Neural crest cell (in vitro differentiated cells): ENCODE measurements at regions not wholly inside any gene's neighbourhood (a gene's known extent, or its start where the extent isn't known, plus 50 kb on each side); places are given as distances from the start of the nearest gene placed in this dataset.

Experiments used
- DNase-seq: peaks from one replicate; pipeline ENCODE4 v3.0.0; 2021; ENCODE audit warnings: low read depth, mixed read lengths, low spot score
- H3K27ac Mint-ChIP-seq: one replicate; pipeline ENCODE4 v1.8.0; 2021; ENCODE audit warnings: mild to moderate bottlenecking, mixed read lengths; ENCODE audit not compliant: unreplicated experiment
- H3K27me3 Mint-ChIP-seq: 2 replicates; pipeline ENCODE4 v1.8.0; 2021; ENCODE audit warnings: low read depth, mild to moderate bottlenecking, mixed read lengths
- H3K36me3 Mint-ChIP-seq: 2 replicates; pipeline ENCODE4 v1.8.0; 2021; ENCODE audit warnings: low read depth, mild to moderate bottlenecking, mixed read lengths
- H3K4me1 Mint-ChIP-seq: 2 replicates; pipeline ENCODE4 v1.8.0; 2021; ENCODE audit warnings: mixed read lengths
- H3K4me3 Mint-ChIP-seq: one replicate; pipeline ENCODE4 v1.8.0; 2021; ENCODE audit warnings: mild to moderate bottlenecking, mixed read lengths
- H3K9me3 Mint-ChIP-seq: 2 replicates; pipeline ENCODE4 v1.8.0; 2021; ENCODE audit warnings: mixed read lengths
- TF ChIP-seq, protein P1 (sequence below): fragments of 200-600 bp; sonication (generic); conservative IDR thresholded peaks from 2 replicates; pipeline ENCODE4 v1.5.0; 2021; ENCODE audit warnings: antibody characterized with exemption, mild to moderate bottlenecking

DNA sequence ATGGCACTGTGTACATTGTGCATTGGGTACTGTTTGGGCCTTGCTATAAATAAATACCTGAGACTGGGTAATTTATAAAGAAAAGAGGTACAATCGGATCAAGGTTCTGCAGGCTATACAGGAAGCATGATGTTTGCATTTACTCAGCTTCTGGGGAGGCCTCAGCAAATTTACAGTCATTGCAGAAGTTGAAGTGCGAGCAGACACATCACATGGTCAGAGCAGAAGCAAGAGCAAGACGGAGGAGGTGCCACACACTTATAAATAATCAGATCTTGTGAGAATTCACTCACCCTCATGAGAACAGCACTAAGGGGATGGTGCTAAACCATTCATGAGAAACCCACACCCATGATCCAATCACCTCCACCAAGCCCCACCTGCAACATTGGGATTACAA is 505.0 kb downstream of the ARAP2 start:
- Mint-ChIP-seq H3K4me3 (no peak overlapping the region), H3K9me3 (no peaks in the 10 kb centered on the region), H3K4me1 (no peaks in the 10 kb centered on the region), H3K27ac (no peak overlapping the region), H3K36me3 (no peaks in the 10 kb centered on the region), H3K27me3 (no peaks in the 10 kb centered on the region)
- TF ChIP-seq, protein P1, sequence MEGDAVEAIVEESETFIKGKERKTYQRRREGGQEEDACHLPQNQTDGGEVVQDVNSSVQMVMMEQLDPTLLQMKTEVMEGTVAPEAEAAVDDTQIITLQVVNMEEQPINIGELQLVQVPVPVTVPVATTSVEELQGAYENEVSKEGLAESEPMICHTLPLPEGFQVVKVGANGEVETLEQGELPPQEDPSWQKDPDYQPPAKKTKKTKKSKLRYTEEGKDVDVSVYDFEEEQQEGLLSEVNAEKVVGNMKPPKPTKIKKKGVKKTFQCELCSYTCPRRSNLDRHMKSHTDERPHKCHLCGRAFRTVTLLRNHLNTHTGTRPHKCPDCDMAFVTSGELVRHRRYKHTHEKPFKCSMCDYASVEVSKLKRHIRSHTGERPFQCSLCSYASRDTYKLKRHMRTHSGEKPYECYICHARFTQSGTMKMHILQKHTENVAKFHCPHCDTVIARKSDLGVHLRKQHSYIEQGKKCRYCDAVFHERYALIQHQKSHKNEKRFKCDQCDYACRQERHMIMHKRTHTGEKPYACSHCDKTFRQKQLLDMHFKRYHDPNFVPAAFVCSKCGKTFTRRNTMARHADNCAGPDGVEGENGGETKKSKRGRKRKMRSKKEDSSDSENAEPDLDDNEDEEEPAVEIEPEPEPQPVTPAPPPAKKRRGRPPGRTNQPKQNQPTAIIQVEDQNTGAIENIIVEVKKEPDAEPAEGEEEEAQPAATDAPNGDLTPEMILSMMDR: no peak
- DNase-seq: no peak

DNA sequence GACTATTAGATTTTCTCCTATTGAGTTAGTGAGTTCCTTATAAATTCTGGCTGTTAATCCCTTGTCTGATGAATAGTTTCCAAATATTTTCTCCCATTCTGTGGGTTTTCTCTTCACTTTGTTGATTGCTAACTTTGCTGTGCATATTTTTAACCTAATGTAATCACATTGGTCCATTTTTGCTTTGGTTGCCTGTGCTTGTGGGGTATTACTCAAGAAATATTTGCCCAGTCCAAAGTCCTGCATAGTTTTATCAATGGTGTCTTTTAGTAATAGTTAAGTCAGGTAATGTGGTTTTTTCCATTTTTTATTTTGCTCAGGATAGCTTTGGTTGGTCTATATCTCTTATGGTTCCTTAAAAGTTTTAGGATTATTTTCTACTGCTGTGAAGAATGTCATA is 490.3 kb downstream of the ARAP2 start:
- Mint-ChIP-seq H3K4me3 (no peak overlapping the region), H3K27me3 (no peaks in the 10 kb centered on the region)

DNA sequence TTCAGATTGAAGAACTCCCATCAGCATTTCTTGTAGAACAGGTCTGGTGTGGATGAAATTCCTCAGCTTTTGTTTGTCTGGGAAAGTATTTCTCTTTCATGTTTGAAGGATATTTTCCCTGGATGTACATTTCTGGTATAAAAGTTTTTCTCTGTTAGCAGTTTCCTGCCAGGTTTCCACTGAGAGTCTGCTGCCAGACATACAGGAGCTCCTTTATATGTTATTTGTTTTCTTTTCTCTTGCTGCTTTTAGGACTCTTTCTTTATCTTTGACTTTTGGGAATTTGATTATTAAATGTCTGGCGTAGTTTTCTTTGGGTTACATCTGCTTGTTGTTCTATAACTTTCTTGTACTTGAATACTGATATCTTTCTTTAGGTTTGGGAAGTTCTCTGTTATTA is 486.5 kb downstream of the ARAP2 start:
- DNase-seq: no peak
- Mint-ChIP-seq H3K27ac (no peak overlapping the region), H3K36me3 (no peaks in the 10 kb centered on the region), H3K9me3 (peaks cover 10% of the 10 kb centered on the region), H3K27me3 (no peaks in the 10 kb centered on the region), H3K4me3 (no peak overlapping the region), H3K4me1 (peaks cover 18% of the 10 kb centered on the region)
- TF ChIP-seq, protein P1: no peak

More for the DNA sequence above, 490.3 kb downstream of the ARAP2 start:
- no peak for DNase-seq
- Mint-ChIP-seq H3K9me3 (peaks cover 2% of the 10 kb centered on the region), H3K27ac (no peak overlapping the region), H3K36me3 (no peaks in the 10 kb centered on the region), H3K4me1 (peaks cover 5% of the 10 kb centered on the region)
- TF ChIP-seq, protein P1: no peak

DNA sequence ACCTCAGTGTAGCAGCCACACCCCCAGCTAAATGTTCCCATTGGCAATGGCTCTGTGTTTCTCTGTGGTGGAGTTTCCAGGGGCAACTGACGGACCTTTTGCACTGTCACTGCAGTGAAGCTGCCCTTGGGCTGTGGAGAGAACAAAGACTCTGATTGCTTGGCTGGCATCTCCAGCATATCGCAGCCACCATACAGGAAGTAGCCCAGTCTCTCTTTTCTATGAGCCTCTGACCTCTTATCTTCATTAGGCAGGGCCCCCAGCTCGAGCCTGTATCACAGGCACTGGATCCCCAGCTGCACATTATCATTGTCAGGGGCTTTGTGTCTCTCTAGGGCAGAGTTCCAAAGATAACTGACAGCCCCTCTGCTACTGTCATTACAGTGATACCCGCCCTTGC is 483.5 kb downstream of the ARAP2 start:
- Mint-ChIP-seq H3K9me3 (peaks cover 8% of the 10 kb centered on the region), H3K36me3 (no peaks in the 10 kb centered on the region), H3K4me1 (peaks cover 18% of the 10 kb centered on the region), H3K27ac (peak overlapping the region; percentile 88), H3K27me3 (no peaks in the 10 kb centered on the region), H3K4me3 (no peak overlapping the region)
- TF ChIP-seq, protein P1: no peak
- DNase-seq: no peak

DNA sequence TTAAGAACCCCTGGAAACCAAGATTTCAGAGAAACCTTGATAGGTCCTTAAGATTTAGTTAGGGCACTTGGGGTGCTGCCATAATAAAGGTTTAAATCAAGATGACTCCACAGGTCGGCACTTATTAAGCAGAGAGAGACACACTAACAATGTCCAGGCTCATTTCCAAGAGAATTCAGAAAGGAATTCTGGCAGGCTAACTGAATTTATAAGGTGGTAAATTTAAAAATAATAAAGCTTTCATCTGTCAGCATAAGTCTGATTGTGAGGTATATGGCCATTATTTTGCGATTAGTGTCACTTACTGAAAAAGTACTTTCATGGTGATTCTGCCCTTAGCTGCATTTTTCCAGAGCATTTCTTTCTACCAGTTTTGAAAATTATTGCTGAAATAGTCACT is 472.7 kb downstream of the ARAP2 start:
- TF ChIP-seq, protein P1: no peak
- Mint-ChIP-seq H3K27ac (no peak overlapping the region), H3K9me3 (peaks cover 2% of the 10 kb centered on the region), H3K4me3 (no peak overlapping the region), H3K4me1 (no peaks in the 10 kb centered on the region), H3K27me3 (no peaks in the 10 kb centered on the region), H3K36me3 (no peaks in the 10 kb centered on the region)
- no peak for DNase-seq

DNA sequence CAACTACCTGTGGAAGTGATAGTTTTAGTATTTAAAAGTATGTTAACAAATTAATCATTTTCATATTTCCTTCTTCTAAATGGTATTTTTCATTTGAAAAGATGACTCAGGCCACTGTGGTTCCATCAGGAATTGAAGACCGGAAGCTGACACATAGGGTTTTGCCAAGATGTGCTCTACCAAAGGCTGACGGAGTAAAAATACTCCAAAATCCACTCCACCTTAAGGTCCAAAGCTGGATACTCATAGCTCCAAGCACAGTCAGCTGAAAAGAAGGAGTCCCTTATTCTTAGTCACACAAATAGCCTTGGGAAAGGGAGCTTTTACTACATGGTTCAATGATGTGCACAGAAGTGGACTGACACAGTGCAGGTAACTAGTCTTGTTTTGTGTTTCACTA is 472.0 kb downstream of the ARAP2 start:
- no peaks in the 10 kb centered on the region for H3K4me1 Mint-ChIP-seq
- H3K9me3 Mint-ChIP-seq: peaks cover 2% of the 10 kb centered on the region
- H3K27ac Mint-ChIP-seq: no peak overlapping the region
- TF ChIP-seq, protein P1: no peak
- no peaks in the 10 kb centered on the region for H3K36me3 Mint-ChIP-seq
- no peak for DNase-seq
- H3K4me3 Mint-ChIP-seq: no peak overlapping the region
- H3K27me3 Mint-ChIP-seq: no peaks in the 10 kb centered on the region
